Upper lobe of left lung (tissue), 4 donors: ENCODE measurements at regions not wholly inside any gene's neighbourhood (a gene's known extent, or its start where the extent isn't known, plus 50 kb on each side); places are given as distances from the start of the nearest gene placed in this dataset.

ENCODE experiments used
- POLR2A ChIP-seq, 4 donors: fragments of 450-650 bp; IDR thresholded peaks; one replicate each; pipeline ENCODE4 v1.5.1; 2016 to 2017; ENCODE audit warnings: antibody characterized with exemption in 4 of 4, mild to moderate bottlenecking in 2 of 4
- TF ChIP-seq, protein P1 (sequence below), 6 experiments: fragments of 450-650 bp in 4 of 6; fragments of 200-600 bp in 2 of 6; sonication (generic) in 2 of 6; IDR thresholded peaks; one replicate each; pipeline ENCODE4 v1.5.1; 2016 to 2019; ENCODE audit warnings: antibody characterized with exemption in 6 of 6

DNA sequence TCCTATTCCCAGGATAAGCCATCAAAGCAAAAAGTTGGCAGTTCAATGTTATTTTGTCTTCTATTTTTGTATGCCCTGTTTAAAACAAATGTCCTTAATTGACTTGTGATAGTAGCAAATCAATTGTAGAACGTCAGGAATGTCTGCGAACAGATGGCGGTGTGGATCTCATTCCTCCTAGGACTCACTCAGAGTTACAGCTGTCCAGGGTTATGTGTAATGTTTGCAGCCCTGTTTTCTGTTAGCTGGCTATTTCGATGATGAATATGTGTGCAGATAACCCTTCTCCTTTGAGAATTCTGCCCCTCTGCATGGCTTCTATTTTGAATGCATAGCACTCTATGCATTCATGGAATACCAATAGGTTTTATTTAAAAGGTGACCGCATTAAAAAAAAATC, 1248.0 kb upstream of the CNTN5 start:
- TF ChIP-seq POLR2A (IDR thresholded peaks at IDR 0.05), result no peak
- TF ChIP-seq, protein P1, sequence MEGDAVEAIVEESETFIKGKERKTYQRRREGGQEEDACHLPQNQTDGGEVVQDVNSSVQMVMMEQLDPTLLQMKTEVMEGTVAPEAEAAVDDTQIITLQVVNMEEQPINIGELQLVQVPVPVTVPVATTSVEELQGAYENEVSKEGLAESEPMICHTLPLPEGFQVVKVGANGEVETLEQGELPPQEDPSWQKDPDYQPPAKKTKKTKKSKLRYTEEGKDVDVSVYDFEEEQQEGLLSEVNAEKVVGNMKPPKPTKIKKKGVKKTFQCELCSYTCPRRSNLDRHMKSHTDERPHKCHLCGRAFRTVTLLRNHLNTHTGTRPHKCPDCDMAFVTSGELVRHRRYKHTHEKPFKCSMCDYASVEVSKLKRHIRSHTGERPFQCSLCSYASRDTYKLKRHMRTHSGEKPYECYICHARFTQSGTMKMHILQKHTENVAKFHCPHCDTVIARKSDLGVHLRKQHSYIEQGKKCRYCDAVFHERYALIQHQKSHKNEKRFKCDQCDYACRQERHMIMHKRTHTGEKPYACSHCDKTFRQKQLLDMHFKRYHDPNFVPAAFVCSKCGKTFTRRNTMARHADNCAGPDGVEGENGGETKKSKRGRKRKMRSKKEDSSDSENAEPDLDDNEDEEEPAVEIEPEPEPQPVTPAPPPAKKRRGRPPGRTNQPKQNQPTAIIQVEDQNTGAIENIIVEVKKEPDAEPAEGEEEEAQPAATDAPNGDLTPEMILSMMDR (IDR thresholded peaks at IDR 0.05), result no peak
